ENCODE measurements at regions not wholly inside any gene's neighbourhood (a gene's known extent, or its start where the extent isn't known, plus 50 kb on each side); places are given as distances from the start of the nearest gene placed in this dataset.

GRCh38 chr15:60081976-60082375 lies 77.9 kb downstream of the FOXB1 start:
- no peak for TF ChIP-seq CTCF (IDR thresholded peaks at IDR 0.05; ENCODE audit: insufficient read depth, low read depth, low read length, missing control alignments)
- no peak for DNase-seq (ENCODE audit: low read depth)
- no peak overlapping the region for H3K4me3 ChIP-seq (ENCODE audit: low read length)

- no peak overlapping the region for H3K4me3 ChIP-seq (ENCODE audit: low read length)
- no peak for TF ChIP-seq CTCF (IDR thresholded peaks at IDR 0.05; ENCODE audit: insufficient read depth, low read depth, low read length, missing control alignments)
- peak; percentile 13 for DNase-seq (ENCODE audit: low read depth)
Observed at GRCh38 chr15:60083318-60083717, 79.2 kb downstream of the FOXB1 start.

- DNase-seq (ENCODE audit: low read depth) = no peak
- no peak for TF ChIP-seq CTCF (IDR thresholded peaks at IDR 0.05; ENCODE audit: insufficient read depth, low read depth, low read length, missing control alignments)
Observed at GRCh38 chr15:60086681-60087429, 82.7 kb downstream of the FOXB1 start.

GRCh38 chr15:60087561-60087960 lies 83.5 kb downstream of the FOXB1 start:
- TF ChIP-seq CTCF (IDR thresholded peaks at IDR 0.05; ENCODE audit: insufficient read depth, low read depth, low read length, missing control alignments) = no peak

More at GRCh38 chr15:60086681-60087429, 82.7 kb downstream of the FOXB1 start:
- no peak overlapping the region for H3K4me3 ChIP-seq (ENCODE audit: low read length)

GRCh38 chr15:60090747-60091146 lies 86.6 kb downstream of the FOXB1 start:
- no peak for TF ChIP-seq CTCF (IDR thresholded peaks at IDR 0.05; ENCODE audit: insufficient read depth, low read depth, low read length, missing control alignments)
- no peak overlapping the region for H3K4me3 ChIP-seq (ENCODE audit: low read length)
- DNase-seq (ENCODE audit: low read depth) = no peak

More at GRCh38 chr15:60087561-60087960, 83.5 kb downstream of the FOXB1 start:
- no peak overlapping the region for H3K4me3 ChIP-seq (ENCODE audit: low read length)
- no peak for DNase-seq (ENCODE audit: low read depth)

GRCh38 chr15:60091157-60091556 lies 87.0 kb downstream of the FOXB1 start:
- peak; percentile 99 for DNase-seq (ENCODE audit: low read depth)
- no peak for TF ChIP-seq CTCF (IDR thresholded peaks at IDR 0.05; ENCODE audit: insufficient read depth, low read depth, low read length, missing control alignments)

GRCh38 chr15:60091911-60092310 lies 87.8 kb downstream of the FOXB1 start:
- no peak for TF ChIP-seq CTCF (IDR thresholded peaks at IDR 0.05; ENCODE audit: insufficient read depth, low read depth, low read length, missing control alignments)
- DNase-seq (ENCODE audit: low read depth) = no peak
- H3K4me3 ChIP-seq (ENCODE audit: low read length) = no peak overlapping the region

More at GRCh38 chr15:60091157-60091556, 87.0 kb downstream of the FOXB1 start:
- H3K4me3 ChIP-seq (ENCODE audit: low read length) = no peak overlapping the region
